Left renal pelvis (tissue), 4 donors: ENCODE measurements at regions not wholly inside any gene's neighbourhood (a gene's known extent, or its start where the extent isn't known, plus 50 kb on each side); places are given as distances from the start of the nearest gene placed in this dataset.
"Not testable (repeated sequence)": the region's sequence is repeated elsewhere in the genome, so short reads cannot be mapped to it uniquely, and the experiment has no call there.

Experiments used
- DNase-seq, 4 donors: peaks; one replicate each; pipeline ENCODE4 v3.0.0-alpha.2; 2013; ENCODE audit warnings: low read depth in 4 of 4, low spot score in 3 of 4

GRCh38 chr3:86794361-86795065 lies 196.4 kb downstream of the VGLL3 start:
- no peak for DNase-seq

DNA sequence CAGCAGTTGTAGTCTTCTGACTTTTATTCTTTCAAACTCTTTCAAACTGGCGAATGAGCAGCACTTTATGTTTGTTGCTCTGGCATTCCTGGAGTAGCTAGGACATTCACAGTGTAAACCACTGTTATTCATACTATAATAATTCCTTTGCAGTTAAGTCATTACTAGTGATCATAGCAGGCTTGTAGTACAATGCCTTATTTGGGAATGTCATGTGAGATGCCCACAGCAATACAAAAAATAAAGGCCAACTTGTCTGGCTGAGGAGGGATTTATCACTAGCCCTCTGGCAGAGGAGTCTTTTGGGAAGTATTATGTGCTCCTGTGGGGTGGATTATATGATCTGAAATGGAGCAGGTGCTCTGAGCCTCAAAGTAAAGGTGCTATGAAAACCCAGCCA lies 197.2 kb downstream of the VGLL3 start:
- DNase-seq = no peak

- DNase-seq = no peak
Observed at GRCh38 chr3:86792316-86792715, 198.6 kb downstream of the VGLL3 start.

DNA sequence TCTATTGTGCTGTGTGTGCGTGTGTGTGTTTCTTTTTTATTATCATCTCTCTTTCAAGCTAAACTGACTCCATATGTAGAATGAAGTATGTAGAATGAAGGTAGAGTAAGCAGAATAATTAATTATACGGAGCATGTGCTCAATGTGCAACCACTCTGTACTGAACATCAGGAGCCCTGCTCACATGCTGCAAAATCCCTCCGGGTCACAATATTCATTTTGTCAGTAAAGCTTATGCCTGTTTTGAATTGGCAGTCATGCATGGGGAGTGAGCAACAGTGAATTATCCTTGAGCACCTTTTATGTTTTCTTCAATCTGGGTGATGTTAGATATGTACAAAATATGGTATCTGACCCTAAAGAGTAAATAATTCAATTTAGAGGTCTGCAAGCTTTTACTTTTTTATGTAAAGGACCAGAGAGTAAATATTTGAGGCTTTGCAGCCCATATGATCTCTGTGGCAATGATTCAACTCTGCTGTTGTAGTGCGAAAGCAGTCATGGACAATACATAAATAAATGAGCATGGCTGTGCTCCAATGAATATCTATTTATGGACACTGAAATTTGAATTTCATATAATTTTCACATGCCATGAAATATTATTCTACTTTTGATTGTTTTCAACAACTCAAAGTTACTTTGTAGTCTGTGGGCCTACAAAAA lies 199.9 kb downstream of the VGLL3 start:
- DNase-seq = no peak

DNA sequence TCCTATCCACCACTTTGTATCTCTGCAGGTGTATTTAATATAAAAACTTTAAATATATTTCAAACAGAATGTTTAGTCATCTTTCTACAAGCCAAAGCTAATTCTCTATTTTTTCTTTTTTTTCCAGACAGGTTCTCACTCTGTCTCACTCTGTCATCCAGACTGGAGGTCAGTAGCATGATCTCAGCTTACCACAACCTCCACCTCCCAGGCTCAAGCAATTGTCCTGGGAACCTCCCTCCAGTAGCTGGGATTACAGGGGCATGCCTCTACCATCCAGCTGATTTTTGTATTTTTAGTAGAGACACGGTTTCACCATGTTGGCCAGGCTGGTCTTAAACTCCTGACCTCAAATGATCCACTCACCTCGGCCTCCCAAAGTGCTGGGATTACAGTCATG lies 202.6 kb downstream of the VGLL3 start:
- DNase-seq = no peak

DNA sequence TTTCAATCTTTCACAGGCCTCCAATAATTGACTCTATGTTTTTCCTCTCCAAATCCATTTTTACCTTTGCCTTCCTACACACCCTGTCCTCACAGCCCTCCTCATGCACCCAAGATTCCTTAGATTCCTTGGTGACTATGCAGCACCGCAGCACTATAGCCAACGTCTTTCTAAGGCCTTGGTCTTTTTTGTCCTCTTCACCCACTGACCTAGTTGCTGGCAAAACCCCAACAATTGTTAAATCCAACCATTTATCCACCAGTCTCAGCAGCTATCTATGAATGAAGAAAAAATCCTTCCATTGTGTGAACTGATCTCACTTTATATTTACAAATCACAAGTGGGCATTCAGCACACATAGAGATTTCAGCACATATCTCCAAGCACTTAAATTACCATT lies 203.9 kb downstream of the VGLL3 start:
- no peak for DNase-seq

- DNase-seq = no peak
Observed at GRCh38 chr3:86785386-86785785, 205.6 kb downstream of the VGLL3 start.

DNA sequence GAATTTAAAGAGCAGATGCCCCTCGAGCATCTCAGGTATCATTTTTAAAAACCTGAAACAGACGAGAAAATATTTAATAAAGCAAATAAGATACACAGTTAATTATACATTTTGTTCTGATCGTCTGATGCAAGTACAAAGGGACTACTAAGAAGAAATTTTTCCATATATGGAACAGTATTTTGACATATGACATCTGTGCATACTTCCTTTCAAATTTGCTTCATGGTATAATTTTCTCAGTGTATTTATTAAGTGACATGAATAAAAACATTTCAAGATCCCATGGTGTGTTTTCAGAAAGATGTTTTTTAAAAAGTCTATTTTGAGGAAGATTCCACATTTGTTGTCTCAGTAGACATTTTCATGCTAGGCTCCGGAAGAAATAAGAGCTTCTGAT lies 208.1 kb downstream of the VGLL3 start:
- no peak for DNase-seq

DNA sequence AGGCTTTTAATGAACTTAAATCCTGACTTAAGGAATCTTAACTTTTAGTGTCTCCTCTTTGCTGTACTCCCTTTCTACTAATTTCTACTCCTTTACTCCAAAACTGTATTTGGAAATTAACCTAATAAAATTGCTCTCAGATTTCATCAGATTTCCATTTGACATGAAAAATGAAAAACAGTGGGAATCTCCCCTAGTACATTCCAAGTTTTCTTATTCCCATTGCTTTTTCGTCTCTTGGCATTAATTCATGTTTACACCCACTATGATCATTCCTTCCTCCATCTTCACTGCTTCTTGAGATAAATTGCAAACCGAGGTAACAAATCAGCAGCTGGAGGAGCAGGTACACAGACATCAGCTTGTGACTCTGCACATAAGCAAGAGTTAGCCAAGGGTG lies 208.7 kb downstream of the VGLL3 start:
- no peak for DNase-seq

- DNase-seq = peak in 2 of 4 donors; percentile 3 to 8
Observed at GRCh38 chr3:86774082-86774691, 216.8 kb downstream of the VGLL3 start.

GRCh38 chr3:86772699-86773098 lies 218.2 kb downstream of the VGLL3 start:
- no peak for DNase-seq

GRCh38 chr3:86771741-86772512 lies 219.0 kb downstream of the VGLL3 start:
- DNase-seq = no peak

GRCh38 chr3:86766331-86766730 lies 224.6 kb downstream of the VGLL3 start:
- DNase-seq = no peak

DNA sequence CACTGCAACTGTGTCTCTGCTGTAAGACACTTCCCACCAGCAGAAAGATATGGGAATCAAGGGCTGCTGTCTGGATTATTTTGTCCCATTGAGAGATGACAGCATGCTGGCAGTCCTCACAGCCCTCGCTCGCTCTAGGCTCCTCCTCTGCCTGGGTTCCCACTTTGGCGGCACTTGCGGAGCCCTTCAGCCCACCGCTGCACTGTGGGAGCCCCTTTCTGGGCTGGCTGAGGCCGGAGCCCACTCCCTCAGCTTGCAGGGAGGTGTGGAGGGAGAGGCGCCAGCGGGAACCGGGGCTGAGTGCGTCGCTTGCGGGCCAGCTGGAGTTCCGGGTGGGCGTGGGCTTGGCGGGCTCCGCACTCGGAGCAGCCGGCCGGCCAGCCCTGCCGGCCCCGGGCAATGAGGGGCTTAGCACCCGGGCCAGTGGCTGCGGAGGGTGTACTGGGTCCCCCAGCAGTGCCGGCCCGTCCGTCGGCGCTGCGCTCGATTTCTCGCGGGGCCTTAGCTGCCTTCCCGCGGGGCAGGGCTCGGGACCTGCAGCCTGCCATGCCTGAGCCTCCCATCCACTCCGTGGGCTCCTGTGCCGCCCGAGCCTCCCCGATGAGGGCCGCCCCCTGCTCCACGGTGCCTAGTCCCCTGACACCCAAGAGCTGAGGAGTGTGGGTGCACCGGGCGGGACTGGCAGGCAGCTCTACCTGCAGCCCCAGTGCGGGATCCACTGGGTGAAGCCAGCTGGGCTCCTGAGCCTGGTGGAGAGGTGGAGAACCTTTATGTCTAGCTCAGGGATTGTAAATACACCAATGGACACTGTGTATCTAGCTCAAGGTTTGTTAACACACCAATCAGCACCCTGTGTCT lies 233.4 kb downstream of the VGLL3 start:
- not testable (repeated sequence) for DNase-seq

DNA sequence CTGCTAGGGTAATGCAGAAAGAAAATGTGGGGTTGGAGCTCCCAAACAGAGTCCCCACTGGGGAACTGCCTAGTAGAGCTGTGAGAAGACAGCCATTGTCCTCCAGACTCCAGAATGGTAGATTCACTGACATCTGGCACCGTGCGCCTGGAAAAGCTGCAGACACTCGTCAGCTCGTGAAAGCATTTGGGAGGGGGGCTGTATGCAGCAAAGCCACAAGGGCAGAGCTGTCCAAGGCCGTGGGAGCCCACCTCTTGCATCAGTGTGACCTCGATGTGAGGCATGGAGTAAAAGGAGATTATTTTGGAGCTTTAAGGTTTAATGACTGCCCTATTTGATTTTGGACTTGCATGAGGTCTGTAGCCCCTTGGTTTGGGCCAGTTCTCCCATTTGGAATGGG lies 242.9 kb downstream of the VGLL3 start:
- no peak for DNase-seq

GRCh38 chr3:86744051-86744450 lies 246.9 kb downstream of the VGLL3 start:
- DNase-seq = no peak

DNA sequence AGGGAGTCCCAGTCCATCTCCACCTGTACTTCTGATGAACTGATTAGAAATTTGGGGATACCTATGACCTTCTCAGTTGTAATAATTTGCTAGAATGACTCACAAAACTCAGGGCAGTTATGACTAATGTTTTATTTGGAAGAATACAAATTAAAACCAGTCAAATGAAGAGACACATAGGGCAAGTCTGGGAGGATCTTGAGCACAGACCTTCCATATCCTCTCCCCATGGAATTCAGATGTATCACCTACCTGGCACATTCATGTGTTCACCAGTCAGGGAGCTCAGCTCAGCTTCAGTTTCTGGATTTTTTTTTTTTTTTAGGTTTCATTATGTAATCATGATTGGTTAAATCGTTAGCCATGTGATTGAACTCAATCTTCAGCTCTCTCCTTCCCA lies 247.7 kb downstream of the VGLL3 start:
- DNase-seq = no peak

GRCh38 chr3:86740751-86741150 lies 250.2 kb downstream of the VGLL3 start:
- DNase-seq = no peak

- DNase-seq = no peak
Observed at GRCh38 chr3:86739244-86739643, 251.7 kb downstream of the VGLL3 start.

DNA sequence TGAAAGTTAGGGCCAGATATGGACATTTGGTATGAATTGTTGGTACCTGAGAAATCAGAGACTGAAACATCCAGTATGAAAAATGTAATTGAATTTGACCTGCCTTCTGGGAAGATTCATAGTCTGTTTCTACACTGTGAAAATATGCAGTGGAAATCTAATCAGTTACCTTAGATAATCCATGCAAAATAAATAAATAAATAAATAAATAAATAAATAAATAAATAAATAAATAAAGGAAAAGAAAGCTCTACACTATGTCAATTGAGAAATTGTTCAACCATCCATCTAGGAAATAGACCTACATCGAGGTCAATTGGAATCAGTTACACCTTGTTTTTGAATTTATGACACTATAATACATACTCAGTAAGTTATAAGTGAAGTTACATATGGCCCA lies 252.3 kb downstream of the VGLL3 start:
- DNase-seq = no peak
